ELF-1 (cell line): ENCODE measurements at regions not wholly inside any gene's neighbourhood (a gene's known extent, or its start where the extent isn't known, plus 50 kb on each side); places are given as distances from the start of the nearest gene placed in this dataset.

Experiments used
- DNase-seq: peaks from one replicate; pipeline ENCODE4 v3.0.0-alpha.2; 2016; ENCODE audit warnings: low read depth, low spot score

DNA sequence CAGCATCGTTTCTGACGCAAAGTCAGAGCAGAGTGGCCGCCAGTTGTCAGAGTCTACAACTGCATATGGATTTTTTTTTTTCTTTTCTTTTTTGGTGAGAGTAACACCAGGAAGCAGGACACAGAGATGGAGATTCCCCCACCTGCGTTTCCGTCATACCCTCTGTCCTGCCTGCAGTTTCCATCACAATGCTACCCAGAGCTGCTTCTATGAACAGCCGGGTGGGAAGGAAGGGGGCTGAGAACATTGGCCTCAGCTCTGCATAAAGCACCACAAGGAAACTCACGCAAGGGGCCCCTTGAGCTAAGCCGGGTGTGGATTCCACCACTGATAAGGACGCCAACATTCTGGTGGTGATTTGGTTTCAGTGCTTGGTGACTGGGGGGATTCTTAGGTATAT, 183.5 kb upstream of the AFDN start:
- no peak for DNase-seq

DNA sequence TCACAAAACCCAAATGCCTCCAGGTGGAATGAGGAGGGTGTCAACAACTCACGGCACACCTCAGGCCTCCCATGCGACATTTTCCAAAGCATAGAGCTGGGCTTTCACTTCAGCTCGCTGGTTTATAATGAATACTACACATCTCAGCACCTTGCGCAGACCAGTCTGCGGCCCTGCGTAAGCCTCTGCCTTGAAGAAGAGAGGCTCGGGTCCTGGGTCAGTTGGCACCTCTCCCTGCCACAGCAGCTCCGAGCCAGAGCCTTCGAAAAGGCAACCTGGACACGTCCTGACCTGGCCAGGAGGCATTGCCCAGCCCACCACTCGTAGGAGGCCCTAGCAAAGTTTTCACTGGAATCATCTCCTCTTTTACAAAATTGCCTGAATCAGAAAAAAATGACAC, 183.0 kb upstream of the AFDN start:
- DNase-seq = no peak

DNA sequence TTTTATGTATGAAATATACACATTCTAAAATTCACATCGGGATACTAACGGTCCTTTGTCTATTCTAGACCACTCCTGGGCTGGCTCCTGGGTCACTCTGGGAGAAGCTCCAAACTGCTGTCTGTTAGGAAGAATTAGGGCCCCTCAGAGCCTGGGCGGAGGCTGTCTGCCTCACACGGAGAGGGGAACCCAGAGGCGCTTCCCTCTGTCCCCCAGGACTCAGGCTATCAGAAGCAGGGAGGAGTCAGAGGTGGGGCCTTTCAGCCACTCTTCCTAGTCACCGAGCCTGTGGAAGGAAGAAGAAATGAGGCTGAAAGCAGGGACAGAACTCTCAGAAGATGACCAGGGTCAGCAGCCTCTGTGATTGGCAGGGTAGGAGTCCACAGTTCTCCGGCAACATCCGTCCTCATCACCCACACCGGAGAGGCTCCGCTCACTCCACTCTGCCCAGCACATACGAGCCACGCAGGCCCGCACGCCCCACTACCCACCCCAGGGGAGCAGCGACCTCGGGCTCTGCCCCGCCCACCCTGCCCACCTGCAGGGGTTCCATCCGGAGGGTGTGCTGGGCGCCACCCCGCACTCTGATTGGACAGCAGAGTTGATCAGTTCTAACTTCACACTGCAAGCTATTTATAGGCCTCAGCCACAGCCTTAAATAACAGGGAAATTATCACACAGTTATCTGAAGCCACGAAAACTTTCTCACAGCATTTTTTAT, 182.1 kb upstream of the AFDN start:
- no peak for DNase-seq

DNA sequence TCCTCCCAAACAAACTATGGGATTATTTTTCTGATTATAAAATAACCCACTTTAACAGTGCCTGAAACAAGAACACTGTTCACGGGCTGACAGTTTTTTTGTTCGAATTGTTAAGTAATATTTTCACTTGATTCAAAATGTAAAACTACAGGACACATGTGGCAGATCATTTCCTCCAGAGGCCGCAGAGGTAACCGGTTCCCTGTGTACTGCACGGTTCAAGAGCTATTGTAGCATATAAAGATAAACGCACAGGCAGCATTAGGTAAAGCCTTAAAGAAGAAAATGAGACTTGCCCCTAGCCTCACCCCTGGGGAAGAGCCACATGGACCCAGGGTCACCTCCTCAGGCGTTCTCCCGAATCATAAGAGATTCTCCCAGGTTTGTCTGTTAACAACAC, 181.3 kb upstream of the AFDN start:
- DNase-seq = no peak

DNA sequence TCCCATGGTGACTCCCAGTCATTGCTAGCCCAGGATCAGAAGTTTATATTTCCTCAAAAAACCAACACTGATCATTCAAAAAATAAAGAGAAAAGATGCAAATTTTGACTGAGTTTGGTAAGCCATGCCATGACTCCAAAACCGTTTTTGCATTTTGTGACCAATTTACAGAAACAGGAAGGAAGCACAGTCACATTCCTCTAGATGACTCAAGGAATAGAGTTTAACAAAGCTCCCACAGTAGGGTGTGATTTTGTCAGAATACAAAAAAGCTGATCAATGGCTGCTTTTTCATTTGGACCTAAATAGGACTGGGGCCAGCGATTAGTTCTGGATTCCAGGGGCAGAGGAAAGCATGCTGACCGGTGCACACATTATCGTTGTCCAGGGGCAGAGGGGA, 179.4 kb upstream of the AFDN start:
- no peak for DNase-seq

DNA sequence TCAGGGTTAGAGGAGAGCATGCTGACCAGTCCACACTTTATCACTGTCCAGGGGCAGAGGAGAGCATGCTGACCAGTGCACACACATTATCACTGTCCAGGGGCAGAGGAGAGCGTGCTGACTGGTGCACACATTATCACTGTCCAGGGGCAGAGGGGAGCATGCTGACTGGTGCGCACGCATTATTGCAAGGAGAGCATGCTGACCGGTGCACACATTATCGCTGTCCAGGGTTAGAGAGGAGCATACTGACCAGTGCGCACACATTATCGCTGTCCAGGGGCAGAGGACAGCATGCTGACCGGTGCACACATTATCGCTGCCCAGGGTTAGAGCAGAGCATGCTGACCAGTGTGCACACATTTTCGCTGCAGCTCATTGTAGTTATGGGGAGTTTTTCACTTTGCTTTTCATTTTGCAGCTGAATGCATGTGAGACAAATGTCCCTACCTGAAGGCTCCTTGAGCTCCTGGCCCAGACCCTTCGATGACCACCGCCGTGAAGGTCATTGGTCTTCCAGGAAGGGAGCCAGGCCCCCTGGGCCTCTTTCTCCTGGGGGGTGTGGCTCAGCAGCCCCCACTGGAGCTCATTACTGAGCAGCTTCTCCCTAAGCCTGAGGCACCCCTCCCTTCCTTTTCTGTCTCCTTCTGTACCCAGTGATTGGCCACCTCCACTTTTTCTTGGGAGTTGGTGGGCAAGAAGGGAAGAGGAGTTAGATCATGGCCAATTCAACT, 178.8 kb upstream of the AFDN start:
- no peak for DNase-seq

DNA sequence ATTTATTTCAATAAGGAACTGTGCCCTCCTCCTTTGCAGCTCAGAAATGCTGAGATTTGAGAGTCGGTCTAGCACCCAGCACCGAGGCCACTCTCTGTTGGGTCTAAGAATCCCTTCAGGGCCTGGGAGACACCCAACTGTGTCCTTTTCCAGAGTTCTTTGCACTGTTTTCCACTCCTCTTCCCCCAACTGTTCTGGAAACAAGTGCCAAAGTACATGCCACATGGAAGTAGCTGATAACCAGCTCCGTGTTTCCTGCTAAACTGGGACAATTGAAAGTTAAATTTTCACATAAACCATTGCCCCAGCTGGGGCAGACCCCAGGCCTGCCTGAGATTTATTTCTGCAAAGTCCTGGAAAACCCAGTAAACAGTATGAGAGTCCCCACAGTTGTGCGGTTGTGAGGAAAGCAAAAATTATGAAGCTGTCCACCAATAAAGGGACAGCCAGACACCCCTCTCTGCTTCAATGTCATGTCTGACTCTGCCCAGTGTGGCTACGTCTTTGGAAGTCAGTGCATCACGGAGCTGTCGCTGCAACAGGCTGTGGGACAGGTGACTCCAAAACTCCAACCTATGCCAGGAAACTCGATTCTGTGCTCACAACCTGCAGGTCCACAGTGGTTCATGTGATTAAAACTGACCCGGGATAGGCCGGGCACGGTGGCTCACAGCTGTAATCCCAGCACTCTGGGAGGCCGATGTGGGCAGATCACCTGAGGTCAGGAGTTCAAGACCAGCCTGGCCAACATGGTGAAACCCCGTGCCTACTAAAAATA, 178.0 kb upstream of the AFDN start:
- no peak for DNase-seq

DNA sequence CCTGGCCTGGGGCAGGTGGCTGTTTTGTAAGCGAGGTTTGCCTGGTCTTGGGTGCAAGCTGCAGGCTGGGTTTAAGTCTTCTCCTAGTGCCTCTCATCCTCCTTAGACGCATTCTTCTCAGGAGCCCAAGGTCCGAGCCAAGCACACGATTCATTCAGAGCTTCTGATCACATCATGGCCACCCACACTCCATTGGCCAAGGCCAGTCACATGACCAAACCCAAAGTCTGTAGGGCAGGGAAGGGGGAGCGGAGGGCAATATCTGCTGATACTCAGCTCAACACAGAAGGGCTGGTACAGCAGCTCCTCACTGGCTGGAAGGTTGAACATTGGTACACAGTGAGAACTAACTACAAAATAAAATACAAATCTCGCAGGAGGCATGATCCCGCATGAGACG, 177.2 kb upstream of the AFDN start:
- no peak for DNase-seq

DNA sequence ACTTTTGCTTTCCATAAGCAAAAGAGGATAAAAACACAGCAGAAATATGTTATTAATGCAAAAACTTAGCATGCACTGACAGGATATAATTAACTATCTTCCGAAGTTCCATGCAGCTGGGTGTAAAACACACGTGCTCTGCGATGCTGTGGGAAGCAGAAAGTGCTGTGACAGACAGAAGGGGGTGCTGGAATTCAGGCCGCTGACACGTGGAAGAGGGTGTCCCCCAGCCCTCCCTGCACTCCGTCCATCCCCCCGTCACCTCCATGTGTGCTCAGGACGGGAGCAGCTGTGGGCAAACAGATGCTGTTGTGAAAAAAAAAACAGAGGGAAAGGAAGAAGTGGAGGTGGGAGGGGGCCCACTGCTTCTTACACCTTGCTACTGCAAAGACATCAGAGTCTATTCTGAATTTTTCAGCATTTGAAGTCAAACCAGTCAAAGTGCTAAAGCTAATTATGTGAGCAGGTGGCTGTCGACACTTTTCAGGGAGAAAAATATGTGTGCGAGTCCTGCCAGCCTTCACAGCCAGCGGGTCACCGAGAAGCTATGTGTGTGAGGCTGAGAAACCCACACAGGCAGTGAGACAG, 175.9 kb upstream of the AFDN start:
- no peak for DNase-seq

DNA sequence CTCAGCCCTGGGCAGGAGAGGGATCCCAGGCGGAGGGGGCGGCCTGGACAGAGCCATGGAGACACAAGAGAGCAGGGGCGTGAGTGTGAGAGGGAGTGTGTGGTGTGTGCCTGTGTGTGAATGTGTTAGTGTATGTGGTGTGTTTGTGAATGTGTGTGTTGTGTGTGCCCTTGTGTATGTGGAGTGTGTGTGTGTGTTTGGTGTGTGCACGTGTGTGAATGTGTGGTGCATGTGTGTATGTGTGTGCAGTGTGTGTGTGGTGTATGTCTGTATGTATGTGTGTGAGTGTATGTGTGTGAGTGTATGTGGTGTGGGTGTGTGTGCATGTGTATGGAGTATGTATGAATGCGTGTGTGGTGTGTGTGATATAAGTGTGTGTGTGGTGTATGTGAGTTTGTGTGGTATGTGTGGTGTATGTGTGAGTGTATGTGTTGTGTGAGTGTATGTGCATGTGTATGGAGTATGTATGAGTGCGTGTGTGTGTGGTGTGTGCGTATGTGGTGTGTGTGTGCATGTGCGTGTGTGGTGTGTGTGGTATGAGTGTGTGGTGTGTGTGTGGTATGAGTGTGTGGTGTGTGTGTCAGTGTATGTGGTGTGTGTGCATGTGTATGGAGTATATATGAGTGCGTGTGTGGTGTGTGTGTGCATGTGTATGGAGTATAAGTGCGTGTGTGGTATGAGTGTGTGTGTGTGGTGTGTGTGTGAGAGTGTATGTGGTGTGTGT, 175.2 kb upstream of the AFDN start:
- DNase-seq = no peak

DNA sequence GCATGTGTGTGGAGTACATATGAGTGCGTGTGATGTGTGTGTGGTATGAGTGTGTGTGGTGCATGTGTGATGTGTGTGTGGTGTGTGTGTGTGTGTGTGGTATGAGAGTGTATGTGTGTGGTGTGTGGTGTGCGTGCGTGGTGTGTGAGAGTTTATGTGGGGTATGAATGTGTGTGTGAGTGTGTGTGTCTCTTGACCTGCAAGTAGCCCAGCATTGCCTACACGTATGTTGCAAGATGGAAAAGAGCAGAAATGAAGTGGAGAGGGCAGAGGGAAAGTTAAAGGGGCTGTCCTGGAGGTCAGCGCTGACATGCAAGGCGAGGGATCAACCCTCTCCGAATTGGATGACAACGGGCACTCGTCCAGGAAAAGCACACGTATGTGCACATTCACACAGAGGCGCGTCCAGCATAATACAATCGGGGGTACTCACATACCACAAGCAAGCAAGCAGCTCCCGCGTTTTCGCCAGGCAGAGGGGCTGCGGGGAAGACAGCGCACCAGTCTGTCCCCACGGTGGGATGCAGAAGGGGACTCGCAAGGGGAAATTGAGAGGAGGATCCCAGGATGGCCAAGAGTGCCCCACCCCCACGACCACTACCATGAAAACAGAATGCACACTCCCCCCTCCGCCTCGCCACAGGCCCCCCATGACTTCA, 174.5 kb upstream of the AFDN start:
- DNase-seq = no peak

DNA sequence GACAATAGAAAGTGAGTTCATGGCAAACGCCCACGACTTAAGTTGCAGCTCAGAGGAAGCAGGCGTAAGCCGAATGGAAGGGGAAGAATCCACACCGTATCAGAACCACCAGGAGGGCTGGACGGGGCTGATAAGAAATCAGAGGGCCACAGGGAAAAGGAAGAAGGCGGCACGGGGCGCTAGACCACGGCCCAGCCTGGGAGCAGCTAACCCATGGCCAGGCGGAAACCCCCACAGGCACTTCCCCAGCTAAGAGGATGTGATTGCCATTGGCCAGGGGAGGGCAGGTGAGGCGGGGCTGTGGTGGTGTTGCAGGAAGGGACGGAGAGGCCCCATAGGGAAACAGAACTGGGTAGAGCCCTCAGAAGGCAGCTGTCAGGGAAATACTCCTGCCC, 174.0 kb upstream of the AFDN start:
- peak; percentile 53 for DNase-seq

DNA sequence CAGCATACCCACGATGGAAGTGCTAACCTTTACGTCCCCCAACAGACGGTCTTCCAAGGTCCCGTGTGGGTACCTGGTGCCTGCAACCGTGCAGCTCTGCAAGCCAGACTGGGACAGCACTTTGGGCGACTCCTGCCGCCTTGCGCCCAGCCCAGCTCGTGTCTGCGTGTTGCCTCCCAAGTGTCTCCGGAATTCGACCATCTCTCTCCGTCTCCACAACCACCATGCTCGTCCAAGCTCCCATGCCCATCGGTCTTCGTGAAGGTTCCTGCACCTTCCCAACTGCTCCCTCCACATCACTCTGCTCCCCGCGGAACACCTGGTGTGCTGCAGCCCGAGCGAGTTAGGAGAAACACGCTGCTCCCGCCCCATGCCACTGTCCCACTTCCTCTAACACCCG, 173.2 kb upstream of the AFDN start:
- no peak for DNase-seq

DNA sequence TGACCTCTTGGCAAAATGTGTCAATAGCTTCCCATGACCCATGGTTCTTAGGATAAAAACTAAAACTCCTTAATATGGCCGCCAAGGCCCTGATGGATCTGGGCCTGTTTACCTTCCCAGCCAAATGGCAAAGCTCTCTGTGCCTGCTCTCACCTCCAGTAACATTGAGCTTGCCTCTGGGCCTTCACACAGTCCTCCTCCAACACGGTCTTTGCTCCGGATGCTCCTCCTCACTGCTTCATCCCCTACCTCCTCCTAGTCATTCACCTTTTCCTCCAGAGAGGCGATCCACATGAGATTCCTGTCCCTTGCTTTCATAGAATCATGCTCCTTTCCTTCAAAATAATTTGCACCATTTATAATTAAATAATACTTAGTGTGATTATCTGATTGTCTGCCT, 172.3 kb upstream of the AFDN start:
- DNase-seq = no peak

DNA sequence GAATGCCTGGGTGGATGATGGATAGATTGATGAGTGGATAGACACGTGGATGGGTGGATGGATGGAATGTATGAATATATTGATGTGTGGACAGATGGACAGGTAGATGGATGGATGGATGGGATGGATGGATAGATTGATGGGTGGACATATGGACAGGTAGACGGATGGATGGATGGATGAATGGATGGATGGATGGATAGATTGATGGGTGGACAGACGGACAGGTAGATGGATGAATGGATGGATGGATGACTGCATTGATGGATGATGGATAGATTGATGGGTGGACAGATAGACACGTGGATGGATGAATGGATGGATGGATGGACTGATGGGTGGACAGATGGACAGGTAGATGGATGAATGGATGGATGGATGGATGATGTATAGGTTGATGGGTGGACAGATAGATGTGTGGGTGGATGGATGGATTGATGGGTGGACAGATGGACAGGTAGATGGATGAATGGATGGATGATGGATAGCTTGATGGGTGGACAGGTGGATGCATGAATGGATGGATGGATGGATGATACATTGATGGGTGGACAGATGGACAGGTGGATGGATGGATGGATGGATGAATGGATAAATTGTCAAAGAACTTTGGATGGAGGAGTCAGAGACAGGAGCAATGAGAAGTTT, 171.4 kb upstream of the AFDN start:
- DNase-seq = no peak

DNA sequence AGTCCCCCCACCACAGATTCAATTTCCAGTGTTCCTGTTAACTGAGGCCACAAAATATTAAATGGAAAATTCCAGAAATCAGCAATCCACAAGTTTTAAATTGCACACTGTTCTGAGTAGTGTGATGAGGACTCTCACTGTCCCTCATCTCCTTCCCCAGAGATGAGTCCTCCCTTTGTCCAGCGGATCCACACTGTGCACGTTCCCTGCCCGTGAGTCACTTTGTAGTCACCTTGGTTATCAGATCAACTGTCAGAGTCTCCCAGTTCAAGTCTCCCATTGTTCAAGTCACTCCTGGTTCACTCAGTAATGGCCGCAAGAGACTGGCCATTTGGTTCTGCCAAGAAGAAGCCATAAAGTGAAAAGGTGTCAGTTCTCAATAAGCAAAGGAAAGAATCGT, 168.6 kb upstream of the AFDN start:
- no peak for DNase-seq

DNA sequence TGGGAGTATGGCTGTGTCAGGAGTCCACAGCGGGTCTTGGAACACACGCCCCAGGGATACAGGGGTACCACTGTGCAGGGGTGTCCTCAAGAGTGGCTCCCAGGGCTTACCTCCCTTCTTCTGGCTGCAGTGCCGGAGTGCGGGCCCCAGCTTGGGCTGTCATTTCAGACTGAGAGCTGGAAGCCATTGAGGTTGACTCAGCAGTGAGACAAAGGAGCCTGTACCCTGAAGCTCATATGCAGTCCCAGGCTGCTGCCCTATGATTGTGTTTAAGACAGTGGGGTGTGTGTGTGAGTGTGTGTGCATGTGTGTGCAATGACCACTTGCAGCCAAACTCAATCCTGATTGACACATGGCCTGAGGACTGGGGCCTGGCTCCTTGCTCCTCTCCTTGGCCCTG, 167.7 kb upstream of the AFDN start:
- no peak for DNase-seq

DNA sequence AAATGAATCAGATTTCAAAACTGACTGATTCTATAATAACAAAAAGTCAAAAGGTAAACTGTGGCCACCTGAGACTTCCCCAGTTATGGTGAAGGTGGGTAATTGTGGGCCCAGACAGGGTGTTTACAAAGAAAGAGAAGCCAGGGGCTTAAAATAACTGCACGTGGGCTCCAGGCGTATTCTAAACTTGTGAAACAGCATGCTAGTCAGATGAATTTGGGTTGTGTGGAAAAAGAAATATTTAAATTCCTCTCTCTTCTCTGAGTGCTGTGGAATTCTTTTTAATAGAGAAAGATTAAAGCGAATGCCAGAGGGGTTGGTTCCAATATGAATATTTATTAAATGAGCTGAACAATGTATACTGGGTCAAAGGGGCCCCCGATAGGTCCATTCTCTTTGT, 166.3 kb upstream of the AFDN start:
- no peak for DNase-seq

DNA sequence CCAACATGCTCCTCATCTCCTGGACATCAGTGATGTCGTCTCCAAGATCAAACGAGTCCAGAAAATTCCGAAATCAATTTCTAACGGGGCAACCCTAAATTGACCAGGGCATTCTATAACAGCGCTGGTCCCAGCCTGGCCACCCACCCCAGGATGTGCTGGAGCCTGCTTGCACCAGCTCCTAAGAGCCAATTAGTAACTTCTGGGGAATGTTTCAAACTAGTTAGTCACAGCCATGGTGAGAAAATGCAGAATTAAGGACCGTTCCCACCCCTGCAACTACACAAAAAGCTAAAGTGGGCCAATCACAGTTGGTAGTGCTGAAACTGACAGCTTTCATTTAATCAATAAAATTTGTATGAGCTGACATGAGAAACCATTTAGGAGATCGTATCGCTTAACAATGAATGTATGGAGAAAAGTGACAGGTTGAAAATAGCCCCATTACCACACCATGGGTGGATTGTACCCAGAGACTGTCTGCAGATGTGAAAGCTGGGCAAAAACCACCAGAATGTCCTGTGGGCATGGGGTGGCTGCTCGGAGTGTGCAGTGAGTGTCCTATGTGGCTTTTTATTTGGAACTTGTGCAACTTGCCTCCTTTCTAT, 165.7 kb upstream of the AFDN start:
- no peak for DNase-seq

DNA sequence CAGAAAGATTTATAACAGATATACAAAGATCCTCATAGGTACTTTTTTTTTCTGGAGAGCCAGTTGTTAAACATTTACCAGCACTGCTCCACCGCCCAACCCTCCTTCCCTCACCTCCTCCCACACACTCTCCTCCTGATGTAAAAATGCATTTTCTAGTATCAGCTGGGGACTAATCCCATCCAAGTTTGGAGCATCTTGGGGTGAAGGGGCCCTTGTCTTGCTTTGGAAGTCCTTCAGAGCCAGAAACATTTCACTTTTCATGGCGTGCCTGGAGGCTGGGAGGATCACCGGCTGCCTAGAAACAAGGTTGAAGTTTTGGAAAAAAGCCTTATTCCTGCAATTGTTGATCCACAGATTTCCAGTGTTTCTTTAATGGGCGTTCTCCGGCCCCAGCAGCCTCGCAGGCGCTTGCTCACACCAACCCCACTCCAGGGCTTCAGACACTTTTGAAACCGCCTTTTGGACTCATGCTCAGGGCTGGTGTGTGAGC, 165.1 kb upstream of the AFDN start:
- DNase-seq = no peak
